Gastrocnemius medialis (tissue), 4 donors: ENCODE measurements at regions not wholly inside any gene's neighbourhood (a gene's known extent, or its start where the extent isn't known, plus 50 kb on each side); places are given as distances from the start of the nearest gene placed in this dataset.

ENCODE experiments used
- CTCF ChIP-seq, 5 experiments: fragments of 450-650 bp in 3 of 5; fragments of 200-600 bp in 2 of 5; sonication (generic) in 2 of 5; IDR thresholded peaks in 4 of 5; conservative IDR thresholded peaks in 1 of 5; 1 replicate in 4 of 5; 2 replicates in 1 of 5; pipeline ENCODE4 v1.5.1; 2016 to 2019; ENCODE audit warnings: antibody characterized with exemption in 5 of 5, mild to moderate bottlenecking in 3 of 5, moderate library complexity in 3 of 5
- POLR2A ChIP-seq, 2 donors: fragments of 450-650 bp; IDR thresholded peaks; one replicate each; pipeline ENCODE4 v1.6.1; 2017; ENCODE audit warnings: antibody characterized with exemption in 2 of 2, mild to moderate bottlenecking in 2 of 2, moderate library complexity in 2 of 2

- TF ChIP-seq CTCF (IDR thresholded peaks at IDR 0.05 in 4 of 5, conservative IDR thresholded peaks at IDR 0.05 in 1 of 5) = no peak
- TF ChIP-seq POLR2A (IDR thresholded peaks at IDR 0.05) = no peak
Measured at GRCh38 chr6:115577270-115577669, 483.4 kb downstream of the FRK start.
